MM.1S (cell line): ENCODE measurements at regions not wholly inside any gene's neighbourhood (a gene's known extent, or its start where the extent isn't known, plus 50 kb on each side); places are given as distances from the start of the nearest gene placed in this dataset.

Experiments used
- DNase-seq: peaks from one replicate; pipeline ENCODE4 v3.0.0-alpha.2; 2015
- H2AFZ ChIP-seq: fragments of 300-600 bp; sonication (generic); 2 replicates; pipeline ENCODE4 v1.6.0; 2016; ENCODE audit warnings: antibody characterized with exemption, low read length
- H3F3A ChIP-seq: fragments of 300-600 bp; sonication (generic); 2 replicates; pipeline ENCODE4 v1.6.1; 2016; ENCODE audit warnings: mild to moderate bottlenecking, antibody characterized with exemption, low read length, moderate library complexity, mixed read lengths; ENCODE audit not compliant: insufficient read depth
- H3K27ac ChIP-seq: fragments of 300-600 bp; sonication (generic); 2 replicates; pipeline ENCODE4 v1.5.1; 2016; ENCODE audit warnings: mild to moderate bottlenecking, low read length
- H3K27me3 ChIP-seq: fragments of 300-600 bp; sonication (generic); replicated peaks from 2 replicates; pipeline ENCODE4 v1.6.0; 2016; ENCODE audit warnings: low read length; ENCODE audit not compliant: insufficient read depth
- H3K36me3 ChIP-seq: fragments of 300-600 bp; sonication (generic); replicated peaks from 2 replicates; pipeline ENCODE4 v1.6.1; 2016; ENCODE audit warnings: mild to moderate bottlenecking, low read length, mixed read lengths; ENCODE audit not compliant: insufficient read depth
- H3K4me1 ChIP-seq: fragments of 300-600 bp; sonication (generic); 2 replicates; pipeline ENCODE4 v1.6.1; 2016; ENCODE audit warnings: low read length, mixed read lengths
- H3K4me2 ChIP-seq: fragments of 300-600 bp; sonication (generic); 2 replicates; pipeline ENCODE4 v1.6.0; 2016; ENCODE audit warnings: low read depth, low read length
- H3K4me3 ChIP-seq: fragments of 300-600 bp; sonication (generic); 2 replicates; pipeline ENCODE4 v1.5.1; 2016; ENCODE audit warnings: low read length, mixed read lengths
- H3K79me2 ChIP-seq: fragments of 300-600 bp; sonication (generic); 2 replicates; pipeline ENCODE4 v1.6.1; 2016; ENCODE audit warnings: mixed run types, low read length, mixed read lengths
- H3K9ac ChIP-seq: fragments of 300-600 bp; sonication (generic); 2 replicates; pipeline ENCODE4 v1.6.1; 2016; ENCODE audit warnings: low read length, mixed read lengths
- H3K9me2 ChIP-seq: fragments of 300-600 bp; sonication (generic); replicated peaks from 2 replicates; pipeline ENCODE4 v1.6.1; 2016; ENCODE audit warnings: mild to moderate bottlenecking, low read length, mixed read lengths; ENCODE audit not compliant: insufficient read depth
- H3K9me3 ChIP-seq: fragments of 300-600 bp; sonication (generic); replicated peaks from 2 replicates; pipeline ENCODE4 v1.6.1; 2016; ENCODE audit warnings: mild to moderate bottlenecking, low read length, mixed read lengths; ENCODE audit not compliant: insufficient read depth
- H4K20me1 ChIP-seq: fragments of 300-600 bp; sonication (generic); 2 replicates; pipeline ENCODE4 v1.6.1; 2016; ENCODE audit warnings: mild to moderate bottlenecking, low read length, moderate library complexity, mixed read lengths; ENCODE audit not compliant: insufficient read depth
- EZH2 ChIP-seq: fragments of 300-600 bp; sonication (generic); optimal IDR thresholded peaks from 2 replicates; pipeline ENCODE3; 2017; ENCODE audit warnings: low read depth, mild to moderate bottlenecking, antibody characterized with exemption, low read length, mixed read lengths
- EZH2phosphoT487 ChIP-seq: fragments of 300-600 bp; sonication (generic); IDR thresholded peaks from 2 replicates; pipeline ENCODE4 v1.6.1; 2018; ENCODE audit warnings: antibody characterized with exemption, low read length
- TF ChIP-seq, protein P1 (sequence below): fragments of 300-600 bp; sonication (generic); IDR thresholded peaks from 2 replicates; pipeline ENCODE4 v1.5.1; 2016; ENCODE audit warnings: antibody characterized with exemption, low read length, mixed read lengths

DNA sequence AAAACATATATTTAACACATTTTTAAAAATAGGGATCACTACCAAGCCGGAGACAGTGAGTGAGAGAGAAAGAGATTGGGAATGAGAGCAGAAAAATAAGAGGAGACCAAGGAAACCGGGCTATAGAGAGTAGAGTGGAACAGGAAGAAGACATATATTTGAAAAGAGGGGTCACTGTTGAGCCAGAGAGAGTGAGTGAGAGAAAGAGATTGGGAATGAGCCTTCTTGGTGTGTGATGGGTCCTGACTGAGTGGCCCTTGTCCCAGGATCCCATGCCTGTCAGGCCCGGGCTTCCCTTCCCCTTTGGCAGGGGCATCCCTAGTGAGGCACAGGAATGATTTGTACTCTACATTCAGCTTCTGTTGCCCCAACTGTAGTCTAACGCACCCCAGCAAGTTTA lies 646.6 kb downstream of the NTRK3 start:
- H3F3A ChIP-seq, result no peaks in the 10 kb centered on the region
- no peaks in the 10 kb centered on the region for H3K36me3 ChIP-seq
- no peak overlapping the region for H3K27ac ChIP-seq
- H3K4me1 ChIP-seq, result no peaks in the 10 kb centered on the region
- H3K9ac ChIP-seq, result no peak overlapping the region
- no peak for DNase-seq
- no peak overlapping the region for H2AFZ ChIP-seq
- H3K9me3 ChIP-seq, result no peaks in the 10 kb centered on the region
- no peak overlapping the region for H3K4me3 ChIP-seq
- no peak for TF ChIP-seq EZH2phosphoT487
- H4K20me1 ChIP-seq, result no peaks in the 10 kb centered on the region
- H3K4me2 ChIP-seq, result no peak overlapping the region
- no peaks in the 10 kb centered on the region for H3K79me2 ChIP-seq
- no peaks in the 10 kb centered on the region for H3K27me3 ChIP-seq
- H3K9me2 ChIP-seq, result no peaks in the 10 kb centered on the region

DNA sequence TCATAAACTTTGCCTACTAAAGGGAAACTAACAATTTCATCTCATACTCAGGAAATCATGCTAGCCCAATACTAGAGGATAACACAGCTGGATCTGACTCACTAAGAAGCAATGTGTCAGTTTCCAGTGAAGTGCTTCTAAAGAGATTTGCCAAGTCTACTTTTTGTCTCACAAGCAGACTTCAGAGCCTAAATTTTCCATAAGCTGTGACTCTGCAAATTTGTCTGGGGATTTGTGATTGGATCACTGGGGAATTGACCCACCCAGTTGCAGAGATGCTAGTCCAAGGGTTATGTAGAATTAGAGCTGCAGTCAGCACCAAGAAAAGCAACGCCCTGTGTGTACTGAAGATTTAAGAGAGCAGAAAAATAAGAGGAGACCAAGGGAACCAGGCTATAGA lies 647.1 kb downstream of the NTRK3 start:
- no peaks in the 10 kb centered on the region for H3F3A ChIP-seq
- no peak overlapping the region for H3K4me2 ChIP-seq
- DNase-seq, result no peak
- H3K27me3 ChIP-seq, result no peaks in the 10 kb centered on the region
- TF ChIP-seq EZH2phosphoT487, result no peak
- TF ChIP-seq, protein P1, sequence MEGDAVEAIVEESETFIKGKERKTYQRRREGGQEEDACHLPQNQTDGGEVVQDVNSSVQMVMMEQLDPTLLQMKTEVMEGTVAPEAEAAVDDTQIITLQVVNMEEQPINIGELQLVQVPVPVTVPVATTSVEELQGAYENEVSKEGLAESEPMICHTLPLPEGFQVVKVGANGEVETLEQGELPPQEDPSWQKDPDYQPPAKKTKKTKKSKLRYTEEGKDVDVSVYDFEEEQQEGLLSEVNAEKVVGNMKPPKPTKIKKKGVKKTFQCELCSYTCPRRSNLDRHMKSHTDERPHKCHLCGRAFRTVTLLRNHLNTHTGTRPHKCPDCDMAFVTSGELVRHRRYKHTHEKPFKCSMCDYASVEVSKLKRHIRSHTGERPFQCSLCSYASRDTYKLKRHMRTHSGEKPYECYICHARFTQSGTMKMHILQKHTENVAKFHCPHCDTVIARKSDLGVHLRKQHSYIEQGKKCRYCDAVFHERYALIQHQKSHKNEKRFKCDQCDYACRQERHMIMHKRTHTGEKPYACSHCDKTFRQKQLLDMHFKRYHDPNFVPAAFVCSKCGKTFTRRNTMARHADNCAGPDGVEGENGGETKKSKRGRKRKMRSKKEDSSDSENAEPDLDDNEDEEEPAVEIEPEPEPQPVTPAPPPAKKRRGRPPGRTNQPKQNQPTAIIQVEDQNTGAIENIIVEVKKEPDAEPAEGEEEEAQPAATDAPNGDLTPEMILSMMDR, result no peak
- TF ChIP-seq EZH2, result no peak
- no peaks in the 10 kb centered on the region for H3K79me2 ChIP-seq
- H4K20me1 ChIP-seq, result no peaks in the 10 kb centered on the region
- H3K9ac ChIP-seq, result no peak overlapping the region
- H2AFZ ChIP-seq, result no peak overlapping the region
- H3K9me3 ChIP-seq, result no peaks in the 10 kb centered on the region
- H3K4me3 ChIP-seq, result no peak overlapping the region
- H3K27ac ChIP-seq, result no peak overlapping the region
- H3K9me2 ChIP-seq, result no peaks in the 10 kb centered on the region
- H3K4me1 ChIP-seq, result no peaks in the 10 kb centered on the region
- H3K36me3 ChIP-seq, result no peaks in the 10 kb centered on the region

DNA sequence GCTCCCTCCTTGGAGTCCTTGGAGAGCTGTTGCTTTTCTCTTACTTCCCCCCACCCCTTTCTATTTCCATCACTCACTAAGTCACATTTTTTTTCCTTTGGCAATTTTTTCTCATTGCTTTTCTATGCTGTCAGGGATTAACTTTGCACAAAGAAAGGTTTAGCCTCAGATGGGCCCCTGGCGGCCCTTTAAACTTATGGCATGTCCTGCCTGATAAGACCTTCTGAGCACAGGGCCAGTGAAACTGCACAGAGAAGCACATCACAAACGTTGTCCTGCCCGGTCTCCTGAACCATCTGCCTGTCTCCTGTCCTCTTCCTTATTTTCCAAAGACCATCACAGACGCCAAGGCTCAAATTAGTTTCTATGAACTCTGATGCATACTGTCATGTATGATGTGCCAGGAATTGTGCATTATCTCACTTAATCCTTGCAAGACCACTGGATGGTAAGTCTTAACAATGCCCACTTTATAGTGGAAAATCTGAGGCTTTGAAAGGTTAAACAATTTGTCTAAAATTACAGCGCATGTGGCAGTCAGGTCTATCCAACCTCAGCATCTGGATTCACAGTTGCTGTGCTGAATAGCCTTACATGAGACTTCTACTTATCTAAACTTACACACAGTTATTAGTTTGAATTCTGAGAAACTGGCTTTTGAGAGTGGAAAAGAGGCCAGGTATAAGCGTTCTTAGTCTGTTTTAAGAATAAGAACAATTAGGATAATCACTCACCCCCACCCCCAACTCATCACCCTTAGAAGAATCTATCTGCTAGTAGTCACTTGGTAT lies 648.1 kb downstream of the NTRK3 start:
- no peaks in the 10 kb centered on the region for H3K27me3 ChIP-seq
- H2AFZ ChIP-seq, result no peak overlapping the region
- H3K36me3 ChIP-seq, result no peaks in the 10 kb centered on the region
- TF ChIP-seq EZH2phosphoT487 (no peak), EZH2 (no peak)
- TF ChIP-seq, protein P1, result no peak
- DNase-seq, result no peak
- no peaks in the 10 kb centered on the region for H3K4me1 ChIP-seq
- no peaks in the 10 kb centered on the region for H3K79me2 ChIP-seq
- H3K4me3 ChIP-seq, result no peak overlapping the region
- H3F3A ChIP-seq, result no peaks in the 10 kb centered on the region
- H3K9me3 ChIP-seq, result no peaks in the 10 kb centered on the region
- no peak overlapping the region for H3K9ac ChIP-seq
- H3K9me2 ChIP-seq, result no peaks in the 10 kb centered on the region
- H4K20me1 ChIP-seq, result no peaks in the 10 kb centered on the region
- no peak overlapping the region for H3K4me2 ChIP-seq
- no peak overlapping the region for H3K27ac ChIP-seq

DNA sequence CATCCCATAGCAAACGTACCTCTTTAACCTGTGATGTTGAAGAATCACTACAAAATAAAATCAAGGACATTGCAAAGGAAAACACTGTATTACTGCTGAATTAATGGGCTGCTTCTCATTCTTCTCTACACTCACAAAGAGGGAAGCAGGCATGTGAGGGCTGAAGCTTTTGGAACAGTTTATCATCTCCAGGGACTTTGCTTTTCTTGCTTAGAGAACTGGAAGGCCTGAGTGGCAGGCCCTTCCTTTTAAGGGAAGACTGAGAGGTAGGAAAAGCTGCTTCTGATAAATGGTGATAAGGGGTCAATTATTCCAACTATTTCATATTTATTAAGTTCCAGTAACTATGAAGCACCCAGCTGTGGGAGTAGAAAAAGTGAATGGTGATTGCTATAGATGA lies 649.6 kb downstream of the NTRK3 start:
- no peaks in the 10 kb centered on the region for H3K9me3 ChIP-seq
- H3K27me3 ChIP-seq, result no peaks in the 10 kb centered on the region
- H3F3A ChIP-seq, result no peaks in the 10 kb centered on the region
- H3K4me1 ChIP-seq, result no peaks in the 10 kb centered on the region
- H3K27ac ChIP-seq, result no peak overlapping the region
- no peaks in the 10 kb centered on the region for H4K20me1 ChIP-seq
- no peaks in the 10 kb centered on the region for H3K36me3 ChIP-seq
- H3K9ac ChIP-seq, result no peak overlapping the region
- no peak overlapping the region for H2AFZ ChIP-seq
- no peak for TF ChIP-seq EZH2
- no peak for TF ChIP-seq EZH2phosphoT487
- TF ChIP-seq, protein P1, result no peak
- no peak overlapping the region for H3K4me2 ChIP-seq
- H3K4me3 ChIP-seq, result no peak overlapping the region
- no peaks in the 10 kb centered on the region for H3K9me2 ChIP-seq
- H3K79me2 ChIP-seq, result no peaks in the 10 kb centered on the region
- no peak for DNase-seq
